ENCODE measurements at regions not wholly inside any gene's neighbourhood (a gene's known extent, or its start where the extent isn't known, plus 50 kb on each side); places are given as distances from the start of the nearest gene placed in this dataset.

DNA sequence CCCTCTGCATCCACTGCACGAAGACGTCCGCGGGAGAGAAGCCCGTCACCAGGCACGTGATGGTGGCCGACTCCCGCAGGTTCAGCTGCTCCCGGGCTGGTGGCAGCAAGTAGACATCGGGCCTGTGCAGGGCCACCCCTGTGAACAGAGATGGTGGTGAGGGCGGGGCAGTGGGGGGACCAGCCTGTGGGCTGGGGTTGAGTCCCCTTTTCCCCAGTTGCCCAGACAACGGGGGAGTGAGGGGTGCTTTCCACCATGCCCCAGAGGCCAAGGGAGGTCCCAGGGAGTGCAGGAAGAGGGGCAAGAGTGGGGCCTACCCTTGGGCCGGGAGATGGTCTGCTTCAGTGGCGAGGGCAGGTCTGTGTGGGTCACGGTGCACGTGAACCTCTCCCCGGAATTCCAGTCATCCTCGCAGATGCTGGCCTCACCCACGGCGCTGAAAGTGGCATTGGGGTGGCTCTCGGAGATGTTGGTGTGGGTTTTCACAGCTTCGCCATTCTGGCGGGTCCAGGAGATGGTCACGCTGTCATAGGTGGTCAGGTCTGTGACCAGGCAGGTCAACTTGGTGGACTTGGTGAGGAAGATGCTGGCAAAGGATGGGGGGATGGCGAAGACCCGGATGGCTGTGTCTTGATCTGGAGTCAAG is 328.3 kb downstream of the TMEM121 start:
- TF ChIP-seq, protein P1, sequence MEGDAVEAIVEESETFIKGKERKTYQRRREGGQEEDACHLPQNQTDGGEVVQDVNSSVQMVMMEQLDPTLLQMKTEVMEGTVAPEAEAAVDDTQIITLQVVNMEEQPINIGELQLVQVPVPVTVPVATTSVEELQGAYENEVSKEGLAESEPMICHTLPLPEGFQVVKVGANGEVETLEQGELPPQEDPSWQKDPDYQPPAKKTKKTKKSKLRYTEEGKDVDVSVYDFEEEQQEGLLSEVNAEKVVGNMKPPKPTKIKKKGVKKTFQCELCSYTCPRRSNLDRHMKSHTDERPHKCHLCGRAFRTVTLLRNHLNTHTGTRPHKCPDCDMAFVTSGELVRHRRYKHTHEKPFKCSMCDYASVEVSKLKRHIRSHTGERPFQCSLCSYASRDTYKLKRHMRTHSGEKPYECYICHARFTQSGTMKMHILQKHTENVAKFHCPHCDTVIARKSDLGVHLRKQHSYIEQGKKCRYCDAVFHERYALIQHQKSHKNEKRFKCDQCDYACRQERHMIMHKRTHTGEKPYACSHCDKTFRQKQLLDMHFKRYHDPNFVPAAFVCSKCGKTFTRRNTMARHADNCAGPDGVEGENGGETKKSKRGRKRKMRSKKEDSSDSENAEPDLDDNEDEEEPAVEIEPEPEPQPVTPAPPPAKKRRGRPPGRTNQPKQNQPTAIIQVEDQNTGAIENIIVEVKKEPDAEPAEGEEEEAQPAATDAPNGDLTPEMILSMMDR (IDR thresholded peaks at IDR 0.05), result no peak
- Histone ChIP-seq H3K4me3 (no peak overlapping the region), H3K36me3 (ENCODE audit: low read depth) (no peaks in the 10 kb centered on the region), H3K9me3 (no peaks in the 10 kb centered on the region), H3K4me1 (ENCODE audit: low read depth) (no peaks in the 10 kb centered on the region)
- DNase-seq (no peak), ATAC-seq (no peak)
- intact Hi-C loops (cut with DNase I, micrococcal nuclease), result no loop called here

DNA sequence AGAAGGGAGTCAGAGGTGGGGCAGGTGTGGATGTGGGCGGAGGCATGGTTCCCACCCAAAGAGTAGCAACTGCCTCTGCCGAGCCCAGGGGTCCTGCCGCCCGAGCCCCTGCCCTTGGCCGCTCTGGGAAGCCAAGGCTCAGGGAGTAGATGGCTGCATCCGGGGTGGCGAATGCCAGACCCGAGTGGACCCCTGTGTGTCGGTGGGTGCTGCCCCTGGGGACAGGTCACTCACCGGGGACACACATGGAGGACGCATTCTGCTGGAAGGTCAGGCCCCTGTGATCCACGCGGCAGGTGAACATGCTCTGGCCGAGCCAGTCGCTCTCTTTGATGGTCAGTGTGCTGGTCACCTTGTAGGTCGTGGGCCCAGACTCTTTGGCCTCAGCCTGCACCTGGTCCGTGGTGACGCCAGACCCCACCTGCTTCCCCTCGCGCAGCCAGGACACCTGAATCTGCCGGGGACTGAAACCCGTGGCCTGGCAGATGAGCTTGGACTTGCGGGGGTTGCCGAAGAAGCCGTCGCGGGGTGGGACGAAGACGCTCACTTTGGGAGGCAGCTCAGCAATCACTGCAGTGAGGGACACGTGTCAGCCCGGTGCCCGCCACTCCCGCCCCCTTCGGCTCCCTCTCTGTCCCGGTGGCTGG is 329.0 kb downstream of the TMEM121 start:
- Histone ChIP-seq H3K9me3 (no peaks in the 10 kb centered on the region), H3K36me3 (ENCODE audit: low read depth) (no peaks in the 10 kb centered on the region), H3K4me3 (no peak overlapping the region), H3K4me1 (ENCODE audit: low read depth) (no peaks in the 10 kb centered on the region)
- TF ChIP-seq, protein P1 (IDR thresholded peaks at IDR 0.05), result no peak
- DNase-seq, result peak in 2 of 3 donors; percentile 7 to 50
- intact Hi-C loops (cut with DNase I, micrococcal nuclease), result no loop called here
- ATAC-seq, result no peak

DNA sequence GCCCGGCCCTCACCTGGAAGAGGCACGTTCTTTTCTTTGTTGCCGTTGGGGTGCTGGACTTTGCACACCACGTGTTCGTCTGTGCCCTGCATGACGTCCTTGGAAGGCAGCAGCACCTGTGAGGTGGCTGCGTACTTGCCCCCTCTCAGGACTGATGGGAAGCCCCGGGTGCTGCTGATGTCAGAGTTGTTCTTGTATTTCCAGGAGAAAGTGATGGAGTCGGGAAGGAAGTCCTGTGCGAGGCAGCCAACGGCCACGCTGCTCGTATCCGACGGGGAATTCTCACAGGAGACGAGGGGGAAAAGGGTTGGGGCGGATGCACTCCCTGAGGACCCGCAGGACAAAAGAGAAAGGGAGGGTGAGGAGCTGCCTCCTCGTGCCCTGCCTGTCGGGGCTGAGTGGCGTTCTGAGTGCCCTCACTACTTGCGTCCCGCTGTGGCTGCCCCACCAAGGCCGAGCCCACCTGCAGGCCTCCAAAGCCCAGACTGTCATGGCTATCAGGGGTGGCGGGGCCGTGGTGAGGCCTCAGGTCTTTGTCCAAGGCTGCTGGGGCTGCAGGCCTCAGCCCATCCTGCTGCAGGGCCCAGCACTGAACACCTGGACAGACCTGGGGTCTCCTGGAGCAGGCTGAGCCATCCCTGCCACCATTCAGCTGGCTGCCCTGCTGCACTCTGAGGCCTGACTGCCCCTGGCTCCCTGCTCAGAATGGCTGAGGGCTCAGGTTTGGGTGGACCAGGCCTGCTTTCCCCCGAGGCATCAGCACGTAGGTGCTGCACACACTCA is 329.7 kb downstream of the TMEM121 start:
- DNase-seq (peak in 2 of 3 donors; percentile 13 to 43), ATAC-seq (no peak)
- H3K4me3 ChIP-seq, result no peak overlapping the region

DNA sequence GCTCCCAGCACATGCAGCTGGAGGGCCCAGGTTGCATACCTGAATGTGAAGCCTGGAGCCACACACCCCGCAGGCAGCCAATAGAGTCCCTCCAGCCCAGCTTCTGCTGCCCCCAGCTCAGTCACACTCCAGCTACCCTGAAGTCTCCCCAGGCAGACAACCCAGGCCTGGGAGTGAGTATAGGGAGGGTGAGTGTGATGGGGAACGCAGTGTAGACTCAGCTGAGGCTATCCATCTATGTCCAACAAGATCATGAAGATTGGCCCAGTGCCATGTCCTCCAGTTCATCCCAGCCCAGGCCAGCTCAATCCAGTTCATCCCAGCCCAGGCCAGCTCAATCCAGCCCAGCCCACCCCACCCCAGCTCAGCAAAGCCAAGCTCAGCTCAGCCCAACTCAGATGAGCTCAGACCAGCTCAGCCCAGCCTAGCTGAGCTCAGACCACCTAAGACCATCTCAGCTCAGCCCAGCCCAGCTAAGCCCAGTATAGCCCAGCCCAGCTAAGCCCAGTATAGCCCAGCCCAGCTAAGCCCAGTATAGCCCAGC is 330.4 kb downstream of the TMEM121 start:
- TF ChIP-seq, protein P1 (IDR thresholded peaks at IDR 0.05), result no peak
- no peak for ATAC-seq

More for the DNA sequence above, 329.7 kb downstream of the TMEM121 start:
- no peaks in the 10 kb centered on the region for H3K36me3 ChIP-seq (ENCODE audit: low read depth)
- intact Hi-C loops (cut with DNase I, micrococcal nuclease), result no loop called here
- no peaks in the 10 kb centered on the region for H3K4me1 ChIP-seq (ENCODE audit: low read depth)
- TF ChIP-seq, protein P1 (IDR thresholded peaks at IDR 0.05), result no peak
- no peaks in the 10 kb centered on the region for H3K9me3 ChIP-seq

GRCh38 chr14:105857220-105857825 is 330.9 kb downstream of the TMEM121 start:
- no peaks in the 10 kb centered on the region for H3K9me3 ChIP-seq
- TF ChIP-seq, protein P1 (IDR thresholded peaks at IDR 0.05), result no peak
- no peak for ATAC-seq
- intact Hi-C loops (cut with DNase I, micrococcal nuclease), result no loop called here
- no peaks in the 10 kb centered on the region for H3K4me1 ChIP-seq (ENCODE audit: low read depth)
- H3K4me3 ChIP-seq, result no peak overlapping the region
- H3K36me3 ChIP-seq (ENCODE audit: low read depth), result no peaks in the 10 kb centered on the region
- peak in 2 of 3 donors; percentile 23 to 49 for DNase-seq

More for the DNA sequence above, 330.4 kb downstream of the TMEM121 start:
- Histone ChIP-seq H3K4me1 (ENCODE audit: low read depth) (no peaks in the 10 kb centered on the region), H3K36me3 (ENCODE audit: low read depth) (no peaks in the 10 kb centered on the region), H3K4me3 (no peak overlapping the region), H3K9me3 (no peaks in the 10 kb centered on the region)
- intact Hi-C loops (cut with DNase I, micrococcal nuclease), result no loop called here
- DNase-seq, result no peak

All from mucosa of descending colon (tissue), 3 donors.